A673 (cell line): ENCODE measurements at regions not wholly inside any gene's neighbourhood (a gene's known extent, or its start where the extent isn't known, plus 50 kb on each side); places are given as distances from the start of the nearest gene placed in this dataset.

Experiments
- BruUV-seq: library from RNA; stranded (reverse); fragments of 400-500 nt; replicated peaks from 2 replicates; lab custom pipeline; 2021; lab: Mats Ljungman, UMichigan
- CTCF ChIA-PET: fragments of 300-600 bp; sonication (Branson Sonifier 250); formaldehyde crosslinking; loops from one replicate; lab custom pipeline; 2022; ENCODE audit warnings: antibody characterized with exemption; lab: Charles Lee
- POLR2A ChIA-PET: fragments of 300-600 bp; sonication (Branson Sonifier 250); formaldehyde crosslinking; loops from one replicate; lab custom pipeline; 2022; ENCODE audit warnings: antibody characterized with exemption; ENCODE audit not compliant: low non-redundant PET; lab: Charles Lee
- DNase-seq: peaks from one replicate; pipeline ENCODE4 v3.0.0-alpha.2; 2015; ENCODE audit warnings: low spot score
- H3K27ac ChIP-seq: fragments of 200-600 bp; sonication (generic); 2 replicates; pipeline ENCODE4 v1.5.1; 2016; ENCODE audit warnings: mixed run types, low read depth, mild to moderate bottlenecking, mixed read lengths, antibody characterized with exemption, low read length; ENCODE audit not compliant: poor library complexity, severe bottlenecking
- H3K27me3 ChIP-seq: fragments of 200-600 bp; sonication (generic); replicated peaks from 2 replicates; pipeline ENCODE4 v1.6.1; 2017; ENCODE audit warnings: mixed run types, low read depth, mild to moderate bottlenecking, mixed read lengths, antibody characterized with exemption, low read length; ENCODE audit not compliant: insufficient read depth, poor library complexity
- H3K36me3 ChIP-seq: fragments of 200-600 bp; sonication (generic); 2 replicates; pipeline ENCODE4 v1.6.1; 2016; ENCODE audit warnings: mixed run types, mild to moderate bottlenecking, mixed read lengths, antibody characterized with exemption, low read length; ENCODE audit not compliant: insufficient read depth, poor library complexity, severe bottlenecking
- H3K4me1 ChIP-seq: fragments of 200-600 bp; sonication (generic); 2 replicates; pipeline ENCODE4 v1.6.1; 2017; ENCODE audit warnings: mixed run types, mild to moderate bottlenecking, mixed read lengths, antibody characterized with exemption, low read length; ENCODE audit not compliant: insufficient read depth, poor library complexity, severe bottlenecking
- H3K4me3 ChIP-seq: fragments of 200-600 bp; sonication (generic); 2 replicates; pipeline ENCODE4 v1.5.1; 2016; ENCODE audit warnings: low read depth, mixed run types, mild to moderate bottlenecking, mixed read lengths, low read length; ENCODE audit not compliant: poor library complexity, severe bottlenecking
- H3K9me3 ChIP-seq: fragments of 200-600 bp; sonication (generic); 2 replicates; pipeline ENCODE4 v1.6.1; 2016; ENCODE audit warnings: mixed run types, low read depth, mild to moderate bottlenecking, mixed read lengths, antibody characterized with exemption, low read length; ENCODE audit not compliant: poor library complexity, severe bottlenecking
- EZH2 ChIP-seq: fragments of 200-600 bp; sonication (generic); IDR thresholded peaks from 2 replicates; pipeline ENCODE4 v1.6.1; 2017; ENCODE audit warnings: borderline replicate concordance, low read depth, mild to moderate bottlenecking, mixed read lengths, antibody characterized with exemption, low read length; ENCODE audit not compliant: poor library complexity, severe bottlenecking
- intact Hi-C: fragments of 100-400 bp; cut with micrococcal nuclease; formaldehyde crosslinking; loops from one replicate; pipeline ENCODE4 v1.10.0; 2022; ENCODE audit not compliant: unreplicated experiment
- TF ChIP-seq, protein P1 (sequence below): fragments of 300-800, 200-600 bp; sonication (generic); conservative IDR thresholded peaks from 2 replicates; pipeline ENCODE4 v1.5.1; 2017; ENCODE audit warnings: low read depth, mild to moderate bottlenecking, antibody characterized with exemption, low read length, moderate library complexity, mixed read lengths

DNA sequence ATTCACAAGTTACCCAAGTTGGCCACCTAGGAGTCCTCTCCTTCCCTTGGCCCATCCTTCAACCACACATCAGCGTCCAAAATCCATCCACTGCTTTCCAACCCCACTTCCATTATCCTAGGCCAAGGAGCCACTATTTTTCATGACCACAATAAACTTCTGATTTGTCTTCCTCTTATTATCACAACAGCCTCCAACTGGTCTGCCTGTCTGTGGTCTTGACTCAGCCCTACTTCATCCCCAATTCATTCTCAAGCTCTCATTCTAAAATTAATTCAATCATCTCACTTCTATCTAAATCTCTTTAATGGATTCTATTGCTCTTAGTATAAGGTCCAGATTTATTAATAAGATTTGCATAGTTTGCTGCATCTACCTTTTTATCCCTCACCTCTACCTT is 189.0 kb upstream of the PRDM1 start:
- no peak for DNase-seq
- Histone ChIP-seq H3K9me3 (no peaks in the 10 kb centered on the region), H3K4me3 (no peak overlapping the region), H3K4me1 (no peaks in the 10 kb centered on the region), H3K27ac (no peak overlapping the region), H3K36me3 (no peaks in the 10 kb centered on the region), H3K27me3 (no peaks in the 10 kb centered on the region)
- ChIA-PET CTCF (no interaction called here), POLR2A (no interaction called here)
- BruUV-seq: no TSS peak
- TF ChIP-seq, protein P1, sequence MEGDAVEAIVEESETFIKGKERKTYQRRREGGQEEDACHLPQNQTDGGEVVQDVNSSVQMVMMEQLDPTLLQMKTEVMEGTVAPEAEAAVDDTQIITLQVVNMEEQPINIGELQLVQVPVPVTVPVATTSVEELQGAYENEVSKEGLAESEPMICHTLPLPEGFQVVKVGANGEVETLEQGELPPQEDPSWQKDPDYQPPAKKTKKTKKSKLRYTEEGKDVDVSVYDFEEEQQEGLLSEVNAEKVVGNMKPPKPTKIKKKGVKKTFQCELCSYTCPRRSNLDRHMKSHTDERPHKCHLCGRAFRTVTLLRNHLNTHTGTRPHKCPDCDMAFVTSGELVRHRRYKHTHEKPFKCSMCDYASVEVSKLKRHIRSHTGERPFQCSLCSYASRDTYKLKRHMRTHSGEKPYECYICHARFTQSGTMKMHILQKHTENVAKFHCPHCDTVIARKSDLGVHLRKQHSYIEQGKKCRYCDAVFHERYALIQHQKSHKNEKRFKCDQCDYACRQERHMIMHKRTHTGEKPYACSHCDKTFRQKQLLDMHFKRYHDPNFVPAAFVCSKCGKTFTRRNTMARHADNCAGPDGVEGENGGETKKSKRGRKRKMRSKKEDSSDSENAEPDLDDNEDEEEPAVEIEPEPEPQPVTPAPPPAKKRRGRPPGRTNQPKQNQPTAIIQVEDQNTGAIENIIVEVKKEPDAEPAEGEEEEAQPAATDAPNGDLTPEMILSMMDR: no peak
- TF ChIP-seq EZH2: no peak
- intact Hi-C loops: no loop called here

DNA sequence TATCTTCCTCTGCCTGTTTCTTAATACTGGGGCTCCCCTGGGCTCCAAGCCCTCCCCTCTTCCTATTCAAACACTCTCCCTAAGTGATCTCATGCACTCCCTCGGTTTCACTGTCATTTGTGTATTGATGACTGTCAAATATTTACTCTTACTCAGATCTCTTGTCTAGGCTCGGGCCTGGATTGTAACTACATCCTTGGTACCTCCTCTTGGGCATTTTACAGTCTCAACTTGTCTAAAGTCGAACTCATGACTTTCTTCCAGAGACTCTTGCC is 189.4 kb upstream of the PRDM1 start:
- H3K4me3 ChIP-seq: no peak overlapping the region
- no peak for DNase-seq
- no TSS peak for BruUV-seq
- no peaks in the 10 kb centered on the region for H3K27me3 ChIP-seq
- intact Hi-C loops: no loop called here
- no peak overlapping the region for H3K27ac ChIP-seq
- no peaks in the 10 kb centered on the region for H3K4me1 ChIP-seq
- POLR2A ChIA-PET: no interaction called here
- no peak for TF ChIP-seq EZH2
- TF ChIP-seq, protein P1: no peak
- CTCF ChIA-PET: no interaction called here
- no peaks in the 10 kb centered on the region for H3K36me3 ChIP-seq
- H3K9me3 ChIP-seq: no peaks in the 10 kb centered on the region

DNA sequence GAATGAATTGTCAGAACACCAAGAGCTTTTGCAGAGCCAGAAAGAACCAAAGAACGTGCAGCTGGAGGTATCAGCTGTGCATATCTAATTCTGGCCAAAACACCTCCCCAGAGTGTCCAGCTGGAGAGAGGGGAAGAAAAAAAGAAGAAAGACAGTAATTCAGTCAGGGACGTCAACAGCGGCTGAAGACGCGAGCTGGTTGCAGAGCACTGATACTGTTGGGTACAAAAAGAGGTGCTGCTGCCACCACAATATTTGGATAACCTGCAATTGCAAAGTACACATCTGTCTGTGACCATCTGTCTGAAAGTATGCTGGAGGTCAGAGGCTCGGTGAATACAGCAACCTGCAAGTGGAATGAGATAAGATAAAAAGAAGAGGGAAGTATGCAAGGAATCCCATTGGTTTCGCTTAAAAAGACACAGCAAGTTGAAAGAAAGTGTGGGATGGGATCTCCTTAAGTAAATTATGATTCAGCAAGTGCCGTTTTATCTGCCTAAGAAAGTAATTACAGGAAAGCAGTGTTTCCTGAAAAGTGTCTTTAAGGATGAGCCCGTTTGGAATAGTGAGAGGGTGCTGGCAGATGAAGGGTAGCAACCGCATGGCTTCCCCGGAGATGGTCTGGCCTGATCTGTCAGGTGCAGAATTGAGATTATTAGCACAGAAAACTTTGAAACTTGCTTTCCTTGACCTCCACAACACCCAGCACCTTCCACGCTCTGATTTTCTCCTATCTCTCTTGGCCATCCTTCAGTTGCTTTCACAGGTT is 189.9 kb upstream of the PRDM1 start:
- Histone ChIP-seq H3K36me3 (no peaks in the 10 kb centered on the region), H3K27ac (no peak overlapping the region), H3K27me3 (no peaks in the 10 kb centered on the region), H3K9me3 (no peaks in the 10 kb centered on the region), H3K4me3 (no peak overlapping the region), H3K4me1 (no peaks in the 10 kb centered on the region)
- no peak for DNase-seq
- TF ChIP-seq, protein P1: no peak
- TF ChIP-seq EZH2: no peak
- CTCF ChIA-PET: no interaction called here
- intact Hi-C loops: no loop called here
- POLR2A ChIA-PET: no interaction called here
- no TSS peak for BruUV-seq
